Ovary (tissue), 3 donors: ENCODE measurements at regions not wholly inside any gene's neighbourhood (a gene's known extent, or its start where the extent isn't known, plus 50 kb on each side); places are given as distances from the start of the nearest gene placed in this dataset.

ENCODE experiments used
- CTCF ChIP-seq, 3 donors: fragments of 450-650 bp in 2 of 3; fragments of 200-600 bp in 1 of 3; IDR thresholded peaks; one replicate each; pipeline versions ENCODE4 v1.5.1 to v1.8.0; 2016 to 2022; ENCODE audit warnings: antibody characterized with exemption in 3 of 3, mild to moderate bottlenecking in 1 of 3
- EP300 ChIP-seq: sonication (generic); formaldehyde crosslinking; IDR thresholded peaks from one replicate; pipeline ENCODE4 v1.6.1; 2017; ENCODE audit warnings: antibody characterized with exemption
- POLR2A ChIP-seq: fragments of 450-650 bp; IDR thresholded peaks from one replicate; pipeline ENCODE4 v1.6.1; 2017; ENCODE audit warnings: antibody characterized with exemption, mild to moderate bottlenecking, moderate library complexity
- donor health status: DM: no; HTN: no; CAD: no.

- TF ChIP-seq CTCF (IDR thresholded peaks at IDR 0.05) = no peak
- no peak for TF ChIP-seq POLR2A
- no peak for TF ChIP-seq EP300
These were observed 60.9 kb upstream of the TSC22D2 start for GRCh38 chr3:150346981-150347863.
